Fibroblast of pulmonary artery (primary cell): ENCODE measurements at regions not wholly inside any gene's neighbourhood (a gene's known extent, or its start where the extent isn't known, plus 50 kb on each side); places are given as distances from the start of the nearest gene placed in this dataset.

Source experiments
- DNase-seq: peaks from one replicate; pipeline ENCODE4 v3.0.0-alpha.2; 2010; ENCODE audit warnings: low read depth
- H3K4me3 ChIP-seq: replicated peaks from 2 replicates; pipeline ENCODE4 v1.5.1; 2011; ENCODE audit warnings: low read depth, mild to moderate bottlenecking, control low read depth, low read length, moderate library complexity
- CTCF ChIP-seq: IDR thresholded peaks from 2 replicates; pipeline ENCODE4 v1.5.1; 2011; ENCODE audit warnings: mild to moderate bottlenecking, control low read depth, low read length, inconsistent platforms; ENCODE audit errors: missing control alignments

DNA sequence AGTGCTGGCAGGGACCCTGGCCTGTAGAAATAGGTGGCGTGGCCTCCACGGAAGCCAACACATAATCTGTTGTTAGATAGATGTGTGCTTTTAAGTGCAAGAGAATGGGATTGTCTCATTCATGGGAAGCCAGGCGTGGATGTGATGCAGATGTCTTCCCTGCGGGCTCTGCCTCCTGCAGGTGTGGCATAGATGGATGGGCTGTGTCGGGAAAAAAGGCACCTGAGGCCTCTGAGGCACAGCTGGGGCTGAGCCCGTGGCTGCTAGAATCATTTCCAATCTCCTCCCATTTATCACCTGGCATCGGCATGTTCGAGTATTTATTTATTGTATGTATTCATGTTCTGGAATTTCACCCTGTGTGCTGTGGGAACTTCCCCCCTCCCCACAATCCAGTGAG lies 353.4 kb upstream of the AJAP1 start:
- DNase-seq = no peak
- H3K4me3 ChIP-seq = no peak overlapping the region
- no peak for TF ChIP-seq CTCF

DNA sequence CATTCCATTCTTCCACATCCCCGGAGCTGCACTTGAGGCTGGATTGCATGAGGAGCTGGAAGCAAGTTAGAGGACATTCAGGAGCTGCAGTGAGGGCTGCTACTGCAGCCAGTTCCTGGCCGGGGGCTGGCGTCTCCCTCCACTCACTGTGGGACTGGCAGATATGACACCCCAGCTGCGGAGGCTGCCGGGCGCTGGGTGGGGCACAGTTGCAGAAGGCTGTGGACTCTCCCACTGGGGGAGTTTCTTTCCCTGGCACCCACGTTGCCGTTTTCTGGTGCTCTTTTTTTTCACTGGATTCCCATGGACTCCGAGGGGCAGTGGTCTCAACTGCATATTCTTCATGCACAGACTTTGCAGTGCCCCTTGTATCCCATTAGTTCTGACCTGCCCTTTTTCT lies 351.1 kb upstream of the AJAP1 start:
- DNase-seq = no peak
- no peak for TF ChIP-seq CTCF
- H3K4me3 ChIP-seq = no peak overlapping the region

- no peak for DNase-seq
- no peak for TF ChIP-seq CTCF
- H3K4me3 ChIP-seq = no peak overlapping the region
Measured at GRCh38 chr1:4305526-4306301, 348.7 kb upstream of the AJAP1 start.

- H3K4me3 ChIP-seq = no peak overlapping the region
- TF ChIP-seq CTCF = no peak
- DNase-seq = no peak
Measured at GRCh38 chr1:4306559-4307467, 347.6 kb upstream of the AJAP1 start.

DNA sequence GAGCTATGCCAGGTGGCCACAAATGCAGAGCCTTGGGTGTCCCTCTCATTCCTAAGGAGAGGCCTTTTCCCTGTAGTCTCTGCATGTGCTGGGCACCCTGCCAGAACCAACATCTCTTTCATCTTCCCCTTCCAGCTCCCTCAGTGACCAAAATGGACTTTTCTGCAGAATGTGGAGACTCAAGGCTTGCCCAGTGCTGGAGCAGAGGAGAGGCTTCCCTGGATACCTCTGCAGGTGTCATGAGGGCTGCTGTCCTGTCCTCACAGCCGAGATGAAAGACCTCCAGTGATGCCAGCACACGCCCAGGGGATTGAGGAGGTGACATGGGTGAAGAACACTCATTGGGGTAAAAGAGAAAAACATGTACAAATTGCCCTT lies 347.0 kb upstream of the AJAP1 start:
- H3K4me3 ChIP-seq = no peak overlapping the region
- DNase-seq = no peak
- no peak for TF ChIP-seq CTCF

- no peak for TF ChIP-seq CTCF
- no peak for DNase-seq
- no peak overlapping the region for H3K4me3 ChIP-seq
Measured at GRCh38 chr1:4307911-4308545, 346.4 kb upstream of the AJAP1 start.
